H1 (cell line): ENCODE measurements at regions not wholly inside any gene's neighbourhood (a gene's known extent, or its start where the extent isn't known, plus 50 kb on each side); places are given as distances from the start of the nearest gene placed in this dataset.
"Not testable (repeated sequence)": the region's sequence is repeated elsewhere in the genome, so short reads cannot be mapped to it uniquely, and the experiment has no call there.

Source experiments
- CEBPB ChIP-seq: IDR thresholded peaks from 2 replicates; pipeline ENCODE4 v1.6.1; 2012; ENCODE audit warnings: low read depth, low read length
- GTF2F1 ChIP-seq: IDR thresholded peaks from 2 replicates; pipeline ENCODE4 v1.6.1; 2012; ENCODE audit warnings: low read depth, low read length, improper control_type of control experiment, borderline replicate concordance
- POLR2A ChIP-seq, 2 experiments: IDR thresholded peaks; 1 replicate in 1 of 2; 2 replicates in 1 of 2; pipeline ENCODE4 v1.6.1; 2011; ENCODE audit warnings: low read depth in 2 of 2, low read length in 2 of 2, mild to moderate bottlenecking in 2 of 2; ENCODE audit errors: control extremely low read depth in 1 of 2
- RFX5 ChIP-seq: IDR thresholded peaks from 2 replicates; pipeline ENCODE4 v1.6.1; 2011; ENCODE audit warnings: low read depth, low read length, improper control_type of control experiment, borderline replicate concordance
- RXRA ChIP-seq: IDR thresholded peaks from 2 replicates; pipeline ENCODE4 v1.6.1; 2011; ENCODE audit warnings: low read depth, mild to moderate bottlenecking, low read length, moderate library complexity; ENCODE audit not compliant: insufficient read depth
- SP1 ChIP-seq: IDR thresholded peaks from 2 replicates; pipeline ENCODE4 v1.6.1; 2011; ENCODE audit warnings: low read depth, low read length
- SRF ChIP-seq: IDR thresholded peaks from 2 replicates; pipeline ENCODE4 v1.6.1; 2011; ENCODE audit warnings: mild to moderate bottlenecking, low read depth, low read length, moderate library complexity
- TAF1 ChIP-seq: IDR thresholded peaks from 2 replicates; pipeline ENCODE4 v1.6.1; 2011; ENCODE audit warnings: mild to moderate bottlenecking, low read depth, low read length
- TCF12 ChIP-seq: IDR thresholded peaks from 2 replicates; pipeline ENCODE4 v1.6.1; 2011; ENCODE audit warnings: low read depth, mild to moderate bottlenecking, low read length
- TF ChIP-seq, protein P1 (sequence below), 3 experiments: IDR thresholded peaks; 1 replicate in 2 of 3; 2 replicates in 1 of 3; pipeline versions ENCODE4 v1.5.1 to v1.6.1; 2011; ENCODE audit warnings: low read length in 3 of 3, mild to moderate bottlenecking in 3 of 3, inconsistent platforms in 2 of 3, low read depth in 1 of 3, moderate library complexity in 1 of 3; ENCODE audit not compliant: insufficient read depth in 1 of 3; ENCODE audit errors: control extremely low read depth in 1 of 3

DNA sequence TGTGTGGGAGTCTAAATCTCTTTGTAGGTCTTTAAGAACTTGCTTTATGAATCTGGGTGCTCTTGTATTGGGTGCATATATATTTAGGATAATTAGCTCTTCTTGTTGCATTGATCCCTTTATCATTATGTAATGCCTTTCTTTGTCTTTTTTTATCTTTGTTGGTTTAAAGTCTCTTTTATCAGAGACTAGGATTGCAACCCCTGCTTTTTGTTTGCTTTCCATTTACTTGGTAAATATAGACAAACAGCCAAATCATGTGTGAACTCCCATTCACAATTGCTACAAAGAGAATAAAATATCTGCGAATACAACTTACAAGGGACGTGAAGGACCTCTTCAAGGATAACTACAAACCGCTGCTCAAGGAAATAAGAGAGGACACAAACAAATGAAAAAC lies 198.2 kb upstream of the APCDD1 start:
- TF ChIP-seq, protein P1, sequence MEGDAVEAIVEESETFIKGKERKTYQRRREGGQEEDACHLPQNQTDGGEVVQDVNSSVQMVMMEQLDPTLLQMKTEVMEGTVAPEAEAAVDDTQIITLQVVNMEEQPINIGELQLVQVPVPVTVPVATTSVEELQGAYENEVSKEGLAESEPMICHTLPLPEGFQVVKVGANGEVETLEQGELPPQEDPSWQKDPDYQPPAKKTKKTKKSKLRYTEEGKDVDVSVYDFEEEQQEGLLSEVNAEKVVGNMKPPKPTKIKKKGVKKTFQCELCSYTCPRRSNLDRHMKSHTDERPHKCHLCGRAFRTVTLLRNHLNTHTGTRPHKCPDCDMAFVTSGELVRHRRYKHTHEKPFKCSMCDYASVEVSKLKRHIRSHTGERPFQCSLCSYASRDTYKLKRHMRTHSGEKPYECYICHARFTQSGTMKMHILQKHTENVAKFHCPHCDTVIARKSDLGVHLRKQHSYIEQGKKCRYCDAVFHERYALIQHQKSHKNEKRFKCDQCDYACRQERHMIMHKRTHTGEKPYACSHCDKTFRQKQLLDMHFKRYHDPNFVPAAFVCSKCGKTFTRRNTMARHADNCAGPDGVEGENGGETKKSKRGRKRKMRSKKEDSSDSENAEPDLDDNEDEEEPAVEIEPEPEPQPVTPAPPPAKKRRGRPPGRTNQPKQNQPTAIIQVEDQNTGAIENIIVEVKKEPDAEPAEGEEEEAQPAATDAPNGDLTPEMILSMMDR (IDR thresholded peaks at IDR 0.05; ENCODE audit: control extremely low read depth in 1 of 3, insufficient read depth in 1 of 3, low read depth in 1 of 3, low read length in 3 of 3), result not testable (repeated sequence)
- not testable (repeated sequence) for TF ChIP-seq TCF12; SRF; TAF1; CEBPB; GTF2F1; RXRA; RFX5; POLR2A (IDR thresholded peaks at IDR 0.05; ENCODE audit: control extremely low read depth in 1 of 2, low read depth in 2 of 2, low read length in 2 of 2); SP1
